ENCODE measurements at regions not wholly inside any gene's neighbourhood (a gene's known extent, or its start where the extent isn't known, plus 50 kb on each side); places are given as distances from the start of the nearest gene placed in this dataset.

DNA sequence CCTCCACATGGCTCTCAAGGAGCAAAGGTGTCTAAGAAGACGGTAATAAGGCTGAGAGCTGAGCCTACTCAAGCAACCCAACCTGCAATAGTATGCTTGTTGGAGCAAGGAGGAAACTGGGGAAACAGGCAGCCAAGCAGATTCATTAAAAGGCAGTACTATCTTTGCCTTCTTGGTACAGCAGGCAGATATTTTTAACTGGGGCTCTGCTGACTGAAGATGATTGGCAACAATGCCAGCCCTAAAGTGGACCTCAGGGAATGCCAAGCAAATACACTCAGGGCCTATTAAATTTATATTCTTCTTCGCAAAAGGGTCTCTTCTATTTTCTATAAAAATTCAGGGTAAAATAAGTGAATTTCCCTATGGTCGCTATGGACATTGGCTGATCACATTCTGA is 109.4 kb upstream of the PCGF5 start:
- TF ChIP-seq, protein P1, sequence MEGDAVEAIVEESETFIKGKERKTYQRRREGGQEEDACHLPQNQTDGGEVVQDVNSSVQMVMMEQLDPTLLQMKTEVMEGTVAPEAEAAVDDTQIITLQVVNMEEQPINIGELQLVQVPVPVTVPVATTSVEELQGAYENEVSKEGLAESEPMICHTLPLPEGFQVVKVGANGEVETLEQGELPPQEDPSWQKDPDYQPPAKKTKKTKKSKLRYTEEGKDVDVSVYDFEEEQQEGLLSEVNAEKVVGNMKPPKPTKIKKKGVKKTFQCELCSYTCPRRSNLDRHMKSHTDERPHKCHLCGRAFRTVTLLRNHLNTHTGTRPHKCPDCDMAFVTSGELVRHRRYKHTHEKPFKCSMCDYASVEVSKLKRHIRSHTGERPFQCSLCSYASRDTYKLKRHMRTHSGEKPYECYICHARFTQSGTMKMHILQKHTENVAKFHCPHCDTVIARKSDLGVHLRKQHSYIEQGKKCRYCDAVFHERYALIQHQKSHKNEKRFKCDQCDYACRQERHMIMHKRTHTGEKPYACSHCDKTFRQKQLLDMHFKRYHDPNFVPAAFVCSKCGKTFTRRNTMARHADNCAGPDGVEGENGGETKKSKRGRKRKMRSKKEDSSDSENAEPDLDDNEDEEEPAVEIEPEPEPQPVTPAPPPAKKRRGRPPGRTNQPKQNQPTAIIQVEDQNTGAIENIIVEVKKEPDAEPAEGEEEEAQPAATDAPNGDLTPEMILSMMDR (IDR thresholded peaks at IDR 0.05; ENCODE audit: borderline replicate concordance, extremely low read depth, low read length, poor library complexity, severe bottlenecking), result no peak
- no peak for TF ChIP-seq EZH2 (IDR thresholded peaks at IDR 0.05; ENCODE audit: borderline replicate concordance, low read depth, low read length, severe bottlenecking)
